ENCODE measurements at regions not wholly inside any gene's neighbourhood (a gene's known extent, or its start where the extent isn't known, plus 50 kb on each side); places are given as distances from the start of the nearest gene placed in this dataset.

- TF ChIP-seq, protein P1, sequence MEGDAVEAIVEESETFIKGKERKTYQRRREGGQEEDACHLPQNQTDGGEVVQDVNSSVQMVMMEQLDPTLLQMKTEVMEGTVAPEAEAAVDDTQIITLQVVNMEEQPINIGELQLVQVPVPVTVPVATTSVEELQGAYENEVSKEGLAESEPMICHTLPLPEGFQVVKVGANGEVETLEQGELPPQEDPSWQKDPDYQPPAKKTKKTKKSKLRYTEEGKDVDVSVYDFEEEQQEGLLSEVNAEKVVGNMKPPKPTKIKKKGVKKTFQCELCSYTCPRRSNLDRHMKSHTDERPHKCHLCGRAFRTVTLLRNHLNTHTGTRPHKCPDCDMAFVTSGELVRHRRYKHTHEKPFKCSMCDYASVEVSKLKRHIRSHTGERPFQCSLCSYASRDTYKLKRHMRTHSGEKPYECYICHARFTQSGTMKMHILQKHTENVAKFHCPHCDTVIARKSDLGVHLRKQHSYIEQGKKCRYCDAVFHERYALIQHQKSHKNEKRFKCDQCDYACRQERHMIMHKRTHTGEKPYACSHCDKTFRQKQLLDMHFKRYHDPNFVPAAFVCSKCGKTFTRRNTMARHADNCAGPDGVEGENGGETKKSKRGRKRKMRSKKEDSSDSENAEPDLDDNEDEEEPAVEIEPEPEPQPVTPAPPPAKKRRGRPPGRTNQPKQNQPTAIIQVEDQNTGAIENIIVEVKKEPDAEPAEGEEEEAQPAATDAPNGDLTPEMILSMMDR (conservative IDR thresholded peaks at IDR 0.05; ENCODE audit: low read depth in 2 of 2): no peak
- no peak for TF ChIP-seq EZH2 (IDR thresholded peaks at IDR 0.05; ENCODE audit: low read depth, unreplicated experiment)
- TF ChIP-seq POLR2AphosphoS5 (IDR thresholded peaks at IDR 0.05; ENCODE audit: low read depth): no peak
Measured at GRCh38 chr10:94218493-94219183, 144.1 kb downstream of the NOC3L start.

Data from GM23338 (cell line).